HG03439 (cell line): ENCODE measurements at regions not wholly inside any gene's neighbourhood (a gene's known extent, or its start where the extent isn't known, plus 50 kb on each side); places are given as distances from the start of the nearest gene placed in this dataset.

Source experiments
- ATAC-seq: cut with Tn5 transposase; IDR thresholded peaks from one replicate; pipeline ENCODE4 v1.9.1; 2021; ENCODE audit warnings: mild to moderate bottlenecking, moderate library complexity; ENCODE audit not compliant: unreplicated experiment

- no peak for ATAC-seq
These were observed 286.5 kb upstream of the CRIM1 start for GRCh38 chr2:36069074-36069473.

GRCh38 chr2:36068086-36068485, 287.5 kb upstream of the CRIM1 start:
- ATAC-seq: no peak

- ATAC-seq: no peak
These were observed 295.4 kb upstream of the CRIM1 start for GRCh38 chr2:36060133-36060532.

- peak; percentile 100 for ATAC-seq
These were observed 295.9 kb upstream of the CRIM1 start for GRCh38 chr2:36059691-36060090.

- ATAC-seq: no peak
These were observed 296.6 kb upstream of the CRIM1 start for GRCh38 chr2:36058953-36059352.

- ATAC-seq: no peak
These were observed 297.5 kb upstream of the CRIM1 start for GRCh38 chr2:36058076-36058475.

- no peak for ATAC-seq
These were observed 302.8 kb upstream of the CRIM1 start for GRCh38 chr2:36052819-36053218.

GRCh38 chr2:36044411-36044810, 311.2 kb upstream of the CRIM1 start:
- ATAC-seq: no peak

- ATAC-seq: no peak
These were observed 320.4 kb upstream of the CRIM1 start for GRCh38 chr2:36035137-36035536.

- no peak for ATAC-seq
These were observed 323.5 kb upstream of the CRIM1 start for GRCh38 chr2:36032046-36032445.

GRCh38 chr2:36031471-36031870, 324.1 kb upstream of the CRIM1 start:
- ATAC-seq: no peak

- ATAC-seq: no peak
These were observed 328.0 kb upstream of the CRIM1 start for GRCh38 chr2:36027616-36028015.

- no peak for ATAC-seq
These were observed 342.5 kb upstream of the CRIM1 start for GRCh38 chr2:36013064-36013463.

GRCh38 chr2:36006444-36006843, 349.1 kb upstream of the CRIM1 start:
- no peak for ATAC-seq

GRCh38 chr2:36002941-36003340, 352.6 kb upstream of the CRIM1 start:
- no peak for ATAC-seq

- ATAC-seq: no peak
These were observed 358.1 kb upstream of the CRIM1 start for GRCh38 chr2:35997488-35997887.

- no peak for ATAC-seq
These were observed 366.1 kb upstream of the CRIM1 start for GRCh38 chr2:35989503-35989902.

- ATAC-seq: no peak
These were observed 366.5 kb upstream of the CRIM1 start for GRCh38 chr2:35989040-35989439.

GRCh38 chr2:35986871-35987270, 368.7 kb upstream of the CRIM1 start:
- no peak for ATAC-seq

- ATAC-seq: peak; percentile 97
These were observed 377.4 kb upstream of the CRIM1 start for GRCh38 chr2:35978218-35978617.

GRCh38 chr2:35976611-35977010, 379.0 kb upstream of the CRIM1 start:
- ATAC-seq: no peak

GRCh38 chr2:35973737-35974132, 381.8 kb upstream of the CRIM1 start:
- ATAC-seq: no peak

- ATAC-seq: no peak
These were observed 382.3 kb upstream of the CRIM1 start for GRCh38 chr2:35973132-35973736.
